ENCODE measurements at regions not wholly inside any gene's neighbourhood (a gene's known extent, or its start where the extent isn't known, plus 50 kb on each side); places are given as distances from the start of the nearest gene placed in this dataset.

- TF ChIP-seq, protein P1, sequence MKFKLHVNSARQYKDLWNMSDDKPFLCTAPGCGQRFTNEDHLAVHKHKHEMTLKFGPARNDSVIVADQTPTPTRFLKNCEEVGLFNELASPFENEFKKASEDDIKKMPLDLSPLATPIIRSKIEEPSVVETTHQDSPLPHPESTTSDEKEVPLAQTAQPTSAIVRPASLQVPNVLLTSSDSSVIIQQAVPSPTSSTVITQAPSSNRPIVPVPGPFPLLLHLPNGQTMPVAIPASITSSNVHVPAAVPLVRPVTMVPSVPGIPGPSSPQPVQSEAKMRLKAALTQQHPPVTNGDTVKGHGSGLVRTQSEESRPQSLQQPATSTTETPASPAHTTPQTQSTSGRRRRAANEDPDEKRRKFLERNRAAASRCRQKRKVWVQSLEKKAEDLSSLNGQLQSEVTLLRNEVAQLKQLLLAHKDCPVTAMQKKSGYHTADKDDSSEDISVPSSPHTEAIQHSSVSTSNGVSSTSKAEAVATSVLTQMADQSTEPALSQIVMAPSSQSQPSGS (CRISPR knock-in tag; IDR thresholded peaks at IDR 0.05) = no peak
- no peak for TF ChIP-seq ZNF567 (CRISPR knock-in tag; IDR thresholded peaks at IDR 0.05; ENCODE audit: borderline replicate concordance)
- TF ChIP-seq FOXO1 (CRISPR knock-in tag; IDR thresholded peaks at IDR 0.05) = no peak
- no peak for TF ChIP-seq ZNF782 (CRISPR knock-in tag; IDR thresholded peaks at IDR 0.05; ENCODE audit: borderline replicate concordance)
- peak; percentile 79 for TF ChIP-seq RFX5 (IDR thresholded peaks at IDR 0.05; ENCODE audit: low read depth, low read length)
- peak; percentile 52 for TF ChIP-seq RAD21 (CRISPR knock-in tag; IDR thresholded peaks at IDR 0.05)
- no peak for TF ChIP-seq ELF4 (CRISPR knock-in tag; IDR thresholded peaks at IDR 0.05; ENCODE audit: borderline replicate concordance)
- TF ChIP-seq DPF2 (CRISPR knock-in tag; IDR thresholded peaks at IDR 0.05; ENCODE audit: borderline replicate concordance, low read depth) = no peak
- no peak for TF ChIP-seq ZNF282 (IDR thresholded peaks at IDR 0.05; ENCODE audit: partially characterized antibody)
- no peak for TF ChIP-seq ZNF780A (CRISPR knock-in tag; IDR thresholded peaks at IDR 0.05)
- TF ChIP-seq MED1 (CRISPR knock-in tag; IDR thresholded peaks at IDR 0.05) = no peak
- TF ChIP-seq PHF5A (CRISPR knock-in tag; IDR thresholded peaks at IDR 0.05; ENCODE audit: low read depth, unreplicated experiment) = no peak
- no peak for TF ChIP-seq ZNF709 (CRISPR knock-in tag; IDR thresholded peaks at IDR 0.05)
- no peak for TF ChIP-seq POGK (CRISPR knock-in tag; conservative IDR thresholded peaks at IDR 0.05)
- TF ChIP-seq, protein P2, sequence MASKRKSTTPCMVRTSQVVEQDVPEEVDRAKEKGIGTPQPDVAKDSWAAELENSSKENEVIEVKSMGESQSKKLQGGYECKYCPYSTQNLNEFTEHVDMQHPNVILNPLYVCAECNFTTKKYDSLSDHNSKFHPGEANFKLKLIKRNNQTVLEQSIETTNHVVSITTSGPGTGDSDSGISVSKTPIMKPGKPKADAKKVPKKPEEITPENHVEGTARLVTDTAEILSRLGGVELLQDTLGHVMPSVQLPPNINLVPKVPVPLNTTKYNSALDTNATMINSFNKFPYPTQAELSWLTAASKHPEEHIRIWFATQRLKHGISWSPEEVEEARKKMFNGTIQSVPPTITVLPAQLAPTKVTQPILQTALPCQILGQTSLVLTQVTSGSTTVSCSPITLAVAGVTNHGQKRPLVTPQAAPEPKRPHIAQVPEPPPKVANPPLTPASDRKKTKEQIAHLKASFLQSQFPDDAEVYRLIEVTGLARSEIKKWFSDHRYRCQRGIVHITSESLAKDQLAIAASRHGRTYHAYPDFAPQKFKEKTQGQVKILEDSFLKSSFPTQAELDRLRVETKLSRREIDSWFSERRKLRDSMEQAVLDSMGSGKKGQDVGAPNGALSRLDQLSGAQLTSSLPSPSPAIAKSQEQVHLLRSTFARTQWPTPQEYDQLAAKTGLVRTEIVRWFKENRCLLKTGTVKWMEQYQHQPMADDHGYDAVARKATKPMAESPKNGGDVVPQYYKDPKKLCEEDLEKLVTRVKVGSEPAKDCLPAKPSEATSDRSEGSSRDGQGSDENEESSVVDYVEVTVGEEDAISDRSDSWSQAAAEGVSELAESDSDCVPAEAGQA (IDR thresholded peaks at IDR 0.05; ENCODE audit: low read depth) = no peak
- TF ChIP-seq, protein P2 (CRISPR knock-in tag; IDR thresholded peaks at IDR 0.05; ENCODE audit: borderline replicate concordance) = no peak
- TF ChIP-seq JUND (CRISPR knock-in tag; IDR thresholded peaks at IDR 0.05) = no peak
- no peak for TF ChIP-seq ZNF160 (CRISPR knock-in tag; IDR thresholded peaks at IDR 0.05)
- TF ChIP-seq KAT2B (IDR thresholded peaks at IDR 0.05; ENCODE audit: borderline replicate concordance, low read depth, low read length) = no peak
- no peak for TF ChIP-seq CSRNP2 (CRISPR knock-in tag; conservative IDR thresholded peaks at IDR 0.05; ENCODE audit: low read depth)
- no peak for TF ChIP-seq GTF3A (CRISPR knock-in tag; conservative IDR thresholded peaks at IDR 0.05)
Observed at GRCh38 chr11:116422956-116423600, 349.7 kb downstream of the BUD13 start (continued).

Measured in HepG2 (cell line).